A673 (cell line): ENCODE measurements at regions not wholly inside any gene's neighbourhood (a gene's known extent, or its start where the extent isn't known, plus 50 kb on each side); places are given as distances from the start of the nearest gene placed in this dataset.

Source experiments
- EZH2 ChIP-seq: fragments of 200-600 bp; sonication (generic); IDR thresholded peaks from 2 replicates; pipeline ENCODE4 v1.6.1; 2017; ENCODE audit warnings: borderline replicate concordance, low read depth, mild to moderate bottlenecking, mixed read lengths, antibody characterized with exemption, low read length; ENCODE audit not compliant: poor library complexity, severe bottlenecking
- TF ChIP-seq, protein P1 (sequence below): fragments of 300-800, 200-600 bp; sonication (generic); conservative IDR thresholded peaks from 2 replicates; pipeline ENCODE4 v1.5.1; 2017; ENCODE audit warnings: low read depth, mild to moderate bottlenecking, antibody characterized with exemption, low read length, moderate library complexity, mixed read lengths

DNA sequence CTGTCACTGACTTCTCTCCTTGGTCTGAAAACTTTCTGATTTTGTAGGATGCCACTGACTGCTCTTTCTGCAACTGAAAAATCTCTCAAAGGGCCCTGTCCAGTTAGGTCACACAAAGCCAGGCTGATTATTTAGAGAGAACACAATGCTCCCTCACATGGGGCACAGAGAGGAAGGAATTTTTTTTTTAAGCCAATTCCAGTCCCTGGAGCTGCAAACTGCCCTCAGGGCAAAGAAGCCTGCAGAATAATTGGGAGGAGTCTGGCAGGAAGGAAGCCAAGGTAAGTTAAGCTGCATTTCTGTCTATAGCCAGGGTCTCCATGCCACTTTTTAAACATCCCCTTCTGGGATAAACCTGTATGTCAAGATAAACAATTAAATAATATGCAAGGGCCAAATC lies 305.5 kb downstream of the ZSWIM6 start:
- TF ChIP-seq, protein P1, sequence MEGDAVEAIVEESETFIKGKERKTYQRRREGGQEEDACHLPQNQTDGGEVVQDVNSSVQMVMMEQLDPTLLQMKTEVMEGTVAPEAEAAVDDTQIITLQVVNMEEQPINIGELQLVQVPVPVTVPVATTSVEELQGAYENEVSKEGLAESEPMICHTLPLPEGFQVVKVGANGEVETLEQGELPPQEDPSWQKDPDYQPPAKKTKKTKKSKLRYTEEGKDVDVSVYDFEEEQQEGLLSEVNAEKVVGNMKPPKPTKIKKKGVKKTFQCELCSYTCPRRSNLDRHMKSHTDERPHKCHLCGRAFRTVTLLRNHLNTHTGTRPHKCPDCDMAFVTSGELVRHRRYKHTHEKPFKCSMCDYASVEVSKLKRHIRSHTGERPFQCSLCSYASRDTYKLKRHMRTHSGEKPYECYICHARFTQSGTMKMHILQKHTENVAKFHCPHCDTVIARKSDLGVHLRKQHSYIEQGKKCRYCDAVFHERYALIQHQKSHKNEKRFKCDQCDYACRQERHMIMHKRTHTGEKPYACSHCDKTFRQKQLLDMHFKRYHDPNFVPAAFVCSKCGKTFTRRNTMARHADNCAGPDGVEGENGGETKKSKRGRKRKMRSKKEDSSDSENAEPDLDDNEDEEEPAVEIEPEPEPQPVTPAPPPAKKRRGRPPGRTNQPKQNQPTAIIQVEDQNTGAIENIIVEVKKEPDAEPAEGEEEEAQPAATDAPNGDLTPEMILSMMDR: no peak
- no peak for TF ChIP-seq EZH2
